NCI-H69 (cell line): ENCODE measurements at regions not wholly inside any gene's neighbourhood (a gene's known extent, or its start where the extent isn't known, plus 50 kb on each side); places are given as distances from the start of the nearest gene placed in this dataset.

Experiments used
- DNase-seq: peaks from one replicate; lab custom pipeline; 2025; lab: John Stamatoyannopoulos, UW

DNA sequence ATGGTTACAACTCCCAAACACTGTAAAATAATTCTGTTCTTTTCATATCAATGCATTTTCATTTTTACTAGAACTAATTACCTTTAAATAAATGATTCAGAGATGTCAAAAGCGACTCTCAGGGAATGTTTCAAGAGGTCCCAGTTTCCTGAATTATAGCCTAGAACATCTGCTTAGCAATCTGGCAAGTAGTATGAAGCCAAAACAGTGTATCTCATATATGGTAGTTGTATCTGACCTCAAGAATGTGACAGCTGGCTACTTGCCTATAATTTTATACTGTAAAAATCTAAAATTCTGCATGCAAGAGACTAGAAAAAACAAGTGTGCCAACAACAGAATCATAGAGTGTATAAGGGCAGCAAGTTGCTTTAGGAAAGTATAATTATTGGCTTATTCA is 187.7 kb upstream of the POU5F2 start:
- DNase-seq, result peak; percentile 83

GRCh38 chr5:93926831-93927620 is 185.6 kb upstream of the POU5F2 start:
- peak; percentile 88 for DNase-seq

DNA sequence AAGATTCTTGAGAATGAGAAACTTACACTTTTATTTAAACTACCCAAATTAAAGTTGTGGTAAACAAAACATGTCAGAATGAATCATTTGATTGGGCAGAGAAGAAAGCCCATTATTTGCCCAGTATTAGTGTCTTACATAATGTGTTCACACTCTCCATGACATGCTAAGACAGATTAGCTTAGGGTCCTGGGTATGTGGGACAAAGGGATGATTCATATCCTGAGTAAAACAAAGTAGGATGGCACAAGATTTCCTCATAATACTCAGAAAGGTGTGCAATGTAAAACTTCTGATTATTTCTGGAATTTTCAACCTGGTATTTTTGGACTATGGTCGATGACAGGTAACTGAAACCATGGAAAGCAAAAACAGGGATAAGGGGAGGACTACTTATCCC is 183.9 kb upstream of the POU5F2 start:
- DNase-seq, result no peak

DNA sequence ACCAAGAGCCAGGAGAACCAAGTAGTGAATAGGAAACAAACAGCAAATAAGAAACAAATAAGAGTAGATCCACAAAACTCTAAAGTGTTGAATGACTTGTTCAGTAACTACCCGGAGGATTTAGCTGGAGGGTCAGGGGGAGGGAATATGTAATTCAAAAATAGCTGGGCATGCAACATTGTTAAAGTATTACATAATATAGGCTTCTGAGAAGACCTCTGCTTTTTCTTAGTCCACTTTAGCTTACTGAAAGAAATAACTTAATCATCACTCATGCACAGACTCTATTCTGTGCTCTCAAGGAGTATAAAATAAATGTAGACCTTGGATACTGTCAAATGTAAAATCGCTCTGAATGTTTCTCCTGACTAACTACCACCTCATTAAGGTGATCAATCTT is 183.2 kb upstream of the POU5F2 start:
- no peak for DNase-seq

DNA sequence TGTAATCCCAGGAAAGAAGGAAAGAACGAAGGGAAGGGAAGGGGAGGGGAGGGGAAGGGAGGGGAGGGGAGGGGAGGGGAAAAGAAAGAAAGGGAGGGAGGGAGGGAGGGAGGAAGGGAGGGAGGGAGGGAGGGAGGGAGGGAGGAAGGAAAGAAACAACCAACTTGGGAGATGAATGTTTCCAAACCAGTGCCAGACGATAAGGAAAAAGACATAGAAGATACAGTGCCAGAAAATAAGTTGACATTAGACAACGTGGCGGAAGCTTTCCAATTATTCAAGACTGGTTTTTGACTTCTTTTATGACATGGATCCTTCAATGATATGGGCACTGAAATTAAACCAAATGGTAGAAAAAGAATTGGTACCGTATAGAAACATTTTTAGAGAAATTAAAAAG is 181.2 kb upstream of the POU5F2 start:
- DNase-seq, result no peak

DNA sequence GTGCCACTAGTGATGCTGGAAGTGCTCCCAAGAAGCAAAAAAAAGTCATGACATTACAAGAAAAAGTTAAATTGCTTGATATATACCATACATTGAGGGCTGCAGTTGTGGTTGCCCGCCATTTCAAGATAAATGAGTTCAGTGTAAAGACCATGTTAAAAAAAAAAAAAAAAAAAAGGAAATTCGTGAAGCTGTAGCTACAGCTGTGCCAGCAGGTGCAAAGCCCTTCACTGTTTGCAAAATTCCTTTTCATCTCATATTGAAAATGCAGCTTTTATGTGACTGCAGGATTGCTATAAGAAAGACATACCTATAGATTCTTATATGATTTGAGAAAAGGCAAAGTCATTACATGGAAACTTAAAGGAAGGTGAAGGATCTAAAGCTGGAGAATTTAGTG is 179.6 kb upstream of the POU5F2 start:
- DNase-seq, result no peak

DNA sequence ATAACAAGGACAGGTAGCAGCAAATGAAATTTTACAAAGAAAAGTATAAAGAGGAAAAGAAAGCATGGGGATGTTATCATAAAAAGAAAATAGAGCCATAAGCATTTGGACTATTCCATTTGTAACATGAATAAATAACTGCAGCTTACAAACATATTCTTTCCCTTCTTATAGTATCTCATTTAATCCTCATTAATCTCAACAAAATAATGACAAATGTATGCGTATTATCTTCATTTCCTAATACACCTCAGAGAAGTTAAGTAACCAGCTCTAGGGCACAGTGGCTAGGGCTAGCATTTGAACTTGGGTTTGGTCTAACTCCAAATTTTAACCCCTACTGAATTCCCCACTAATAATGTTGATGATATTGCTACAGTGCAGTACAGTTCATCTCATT is 175.5 kb upstream of the POU5F2 start:
- no peak for DNase-seq

DNA sequence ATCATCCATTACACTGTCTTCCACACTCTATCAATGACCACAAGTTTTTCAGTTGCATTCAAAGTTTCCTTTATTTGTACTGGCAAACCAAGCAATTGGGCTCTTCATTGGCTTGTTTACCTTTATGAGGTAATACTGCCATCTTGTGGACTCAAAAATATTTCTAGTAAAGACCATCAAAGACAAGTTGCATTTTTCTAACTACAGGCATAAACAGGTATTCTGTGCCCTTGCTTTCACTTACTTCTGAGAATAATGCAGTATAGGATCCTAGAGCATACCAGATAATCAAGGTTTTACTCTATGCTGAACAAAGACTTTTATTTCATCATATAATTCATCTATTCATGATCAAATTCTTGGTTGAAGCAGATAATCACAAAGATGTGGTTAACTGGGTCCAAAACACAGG is 173.7 kb upstream of the POU5F2 start:
- DNase-seq, result peak; percentile 92

DNA sequence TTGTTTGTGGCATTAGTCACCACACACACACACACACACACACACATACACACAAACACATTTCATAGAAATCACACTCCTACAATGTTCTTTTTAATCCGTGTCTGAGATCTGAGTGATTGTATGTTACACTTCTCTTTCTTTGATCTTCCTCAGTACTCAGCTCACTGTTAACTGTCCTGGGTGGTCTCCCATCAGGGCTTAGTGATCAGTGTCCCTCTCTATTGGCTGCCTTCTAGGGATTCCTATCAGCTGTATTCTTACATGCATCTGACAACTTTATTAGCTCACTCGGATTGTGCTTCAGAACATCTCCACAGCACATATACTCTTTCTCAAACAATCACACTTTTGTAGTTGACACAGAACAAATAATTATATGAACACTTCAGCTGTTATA is 170.2 kb upstream of the POU5F2 start:
- DNase-seq, result peak; percentile 90

DNA sequence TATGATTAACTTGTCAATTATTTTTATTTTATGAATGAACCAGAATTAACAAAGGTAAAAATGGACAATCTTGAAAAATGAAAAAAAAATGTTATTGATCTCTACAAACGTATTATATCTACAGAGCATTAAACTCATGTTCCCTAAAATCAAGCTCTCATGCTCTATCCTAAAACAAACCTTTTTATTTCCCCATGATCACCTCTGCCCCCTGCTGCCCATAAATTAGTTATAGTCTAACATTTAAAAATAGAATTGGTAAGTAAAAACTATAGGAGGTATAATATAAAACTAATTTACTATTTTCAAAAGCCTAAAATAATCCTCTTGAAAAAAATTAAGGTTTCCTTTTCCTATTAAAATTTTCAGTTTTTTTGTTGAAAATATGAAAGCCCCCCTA is 168.0 kb upstream of the POU5F2 start:
- DNase-seq, result peak; percentile 86

GRCh38 chr5:93904917-93905316 is 163.5 kb upstream of the POU5F2 start:
- no peak for DNase-seq

DNA sequence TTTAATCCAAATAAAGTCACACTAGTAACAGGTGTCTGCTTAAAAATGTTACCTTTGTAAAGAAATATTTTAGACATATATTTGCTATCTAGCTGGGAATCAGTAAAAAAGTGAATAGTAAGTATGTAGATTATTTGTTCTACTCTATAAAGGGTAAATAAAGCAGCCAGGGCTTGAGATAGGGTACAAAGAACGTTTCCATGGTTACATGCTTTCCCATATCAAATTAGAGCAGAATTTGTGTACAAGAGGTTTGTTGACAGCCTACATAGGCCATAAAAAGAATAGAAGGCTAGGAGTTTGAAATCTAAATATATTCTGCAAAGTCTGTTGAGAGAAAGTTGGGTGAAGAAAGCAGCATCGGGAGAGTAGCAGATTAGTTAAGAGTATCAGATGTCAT is 160.9 kb upstream of the POU5F2 start:
- DNase-seq, result no peak

DNA sequence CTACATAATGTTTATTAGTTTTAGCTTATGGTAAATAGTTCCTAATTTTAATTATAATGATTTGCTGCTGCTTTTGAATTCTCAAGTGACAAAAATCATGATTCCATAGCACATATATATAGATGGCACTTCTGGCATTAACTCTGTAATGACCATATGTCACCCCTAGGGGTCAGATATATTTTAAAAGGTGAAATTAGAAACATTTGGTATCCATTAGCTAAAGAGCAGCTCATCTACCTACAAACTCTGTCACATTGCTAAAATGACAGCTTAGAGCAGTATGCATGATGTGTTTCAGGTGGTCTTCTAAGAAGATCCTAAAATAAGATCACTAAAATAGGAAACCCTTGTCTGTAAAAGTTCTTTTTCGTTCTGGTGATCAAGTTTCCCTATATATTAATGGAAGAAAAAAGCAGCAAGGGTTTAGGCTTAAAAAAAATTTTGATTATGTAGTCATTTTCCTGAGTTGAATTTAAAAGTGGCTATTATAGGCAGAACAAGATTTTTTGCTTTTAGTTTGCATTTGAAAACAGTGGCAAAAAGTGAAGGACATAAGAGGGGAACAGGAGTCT is 157.7 kb upstream of the POU5F2 start:
- DNase-seq, result peak; percentile 84

GRCh38 chr5:93894601-93895354 is 153.4 kb upstream of the POU5F2 start:
- peak; percentile 99 for DNase-seq

DNA sequence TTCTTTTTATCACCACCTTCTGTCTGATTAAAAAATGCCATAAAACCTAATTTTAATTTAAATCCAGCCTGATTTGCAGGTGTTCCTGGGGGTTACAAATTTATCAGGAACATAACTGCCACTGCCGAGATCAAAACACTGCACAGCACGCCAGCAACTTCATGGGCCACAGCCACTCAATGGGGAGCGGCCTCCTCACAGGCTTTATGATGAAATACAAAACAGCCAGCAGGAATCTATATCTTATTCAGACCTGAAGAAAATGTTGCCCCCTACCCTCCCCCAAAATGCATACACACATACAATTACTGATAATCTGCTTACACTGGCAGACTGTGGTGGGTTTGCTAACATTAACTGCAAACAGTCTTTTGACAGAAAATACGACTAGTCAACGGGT is 151.7 kb upstream of the POU5F2 start:
- peak; percentile 100 for DNase-seq

DNA sequence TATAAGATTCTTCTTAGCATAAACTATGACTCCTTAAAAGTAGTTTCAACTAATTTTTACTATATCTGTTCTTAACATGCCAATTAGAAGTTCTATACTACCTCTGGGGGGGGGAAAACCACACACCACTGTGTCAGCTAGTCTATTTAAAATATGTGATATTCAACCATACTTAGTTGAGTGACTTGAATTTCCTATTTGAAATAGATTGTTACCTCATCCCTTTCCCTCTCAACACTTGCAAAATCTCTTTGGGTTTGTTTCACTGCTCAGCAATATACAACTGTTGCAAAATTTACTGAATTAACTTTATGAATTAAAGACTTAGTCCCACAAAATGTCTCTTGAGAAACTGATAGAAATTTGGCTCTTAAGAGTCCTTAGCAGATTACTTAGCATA is 151.1 kb upstream of the POU5F2 start:
- no peak for DNase-seq

DNA sequence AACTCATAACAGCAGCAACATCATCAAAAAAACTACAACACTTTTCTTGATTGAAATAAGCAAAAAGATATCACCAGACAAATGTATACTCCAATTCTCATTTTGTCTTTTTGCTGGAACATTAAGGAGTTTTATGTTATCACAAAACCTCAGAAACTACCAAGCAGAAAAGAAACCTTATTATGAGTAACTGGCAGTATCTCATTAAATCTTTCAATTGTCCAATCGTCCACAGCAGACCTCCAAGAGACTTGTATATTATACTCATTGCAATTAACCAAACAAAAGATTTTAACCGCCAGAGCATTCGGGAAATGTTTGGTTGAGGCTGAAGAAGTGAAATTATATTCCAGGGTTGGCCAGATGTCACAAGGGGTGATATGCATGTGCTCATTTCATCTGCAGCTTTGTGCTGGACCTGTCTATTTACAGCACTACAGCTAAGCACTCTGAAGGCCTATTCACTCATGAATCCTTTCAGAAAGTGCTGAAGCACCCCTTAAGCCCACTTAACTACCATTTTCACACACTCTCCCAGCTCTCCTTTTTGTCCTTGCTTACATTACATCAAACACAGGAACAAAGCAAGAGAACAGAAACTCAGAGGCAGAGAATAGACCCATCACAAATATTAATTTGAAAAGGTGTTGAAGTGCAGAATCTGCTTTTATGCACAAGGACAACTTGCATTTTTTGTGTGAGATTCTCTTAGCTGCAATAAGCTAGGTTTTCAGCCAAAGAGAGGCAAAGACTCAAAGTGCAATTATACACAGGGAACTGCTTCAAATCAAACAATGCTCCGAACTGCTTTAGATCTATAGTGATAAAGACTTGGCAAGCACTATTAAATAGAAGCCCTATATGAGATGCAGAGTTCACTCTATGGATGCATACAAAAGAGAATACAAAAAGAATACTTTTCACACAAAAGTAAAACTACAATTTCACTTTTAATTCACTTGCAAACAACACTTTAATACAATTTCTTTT is 150.4 kb upstream of the POU5F2 start:
- DNase-seq, result peak; percentile 99

- peak; percentile 98 for DNase-seq
Measured at GRCh38 chr5:93890657-93891056, 149.3 kb upstream of the POU5F2 start.

GRCh38 chr5:93887678-93888077 is 146.3 kb upstream of the POU5F2 start:
- DNase-seq, result peak; percentile 98

DNA sequence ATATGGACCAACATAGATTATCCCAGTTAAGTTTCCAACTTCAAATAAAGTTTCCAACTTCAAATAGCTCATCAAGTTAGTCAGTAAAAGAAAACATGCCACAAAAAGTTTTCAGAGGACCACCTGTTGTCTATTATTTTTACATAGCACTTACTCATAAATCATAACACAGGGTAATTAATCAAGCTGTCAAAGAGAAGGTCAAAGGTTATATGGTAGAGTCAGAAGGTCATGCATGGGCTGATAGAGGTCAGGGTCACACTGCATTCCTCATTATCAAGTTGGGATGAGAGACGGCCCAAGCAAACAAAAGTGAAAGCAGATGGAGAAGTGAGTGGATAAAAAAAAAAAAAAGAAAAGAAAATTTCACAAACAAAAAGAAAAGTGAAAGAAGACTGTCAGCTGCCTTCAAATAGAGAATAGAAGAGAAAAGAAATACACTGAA is 145.5 kb upstream of the POU5F2 start:
- DNase-seq, result peak; percentile 79

DNA sequence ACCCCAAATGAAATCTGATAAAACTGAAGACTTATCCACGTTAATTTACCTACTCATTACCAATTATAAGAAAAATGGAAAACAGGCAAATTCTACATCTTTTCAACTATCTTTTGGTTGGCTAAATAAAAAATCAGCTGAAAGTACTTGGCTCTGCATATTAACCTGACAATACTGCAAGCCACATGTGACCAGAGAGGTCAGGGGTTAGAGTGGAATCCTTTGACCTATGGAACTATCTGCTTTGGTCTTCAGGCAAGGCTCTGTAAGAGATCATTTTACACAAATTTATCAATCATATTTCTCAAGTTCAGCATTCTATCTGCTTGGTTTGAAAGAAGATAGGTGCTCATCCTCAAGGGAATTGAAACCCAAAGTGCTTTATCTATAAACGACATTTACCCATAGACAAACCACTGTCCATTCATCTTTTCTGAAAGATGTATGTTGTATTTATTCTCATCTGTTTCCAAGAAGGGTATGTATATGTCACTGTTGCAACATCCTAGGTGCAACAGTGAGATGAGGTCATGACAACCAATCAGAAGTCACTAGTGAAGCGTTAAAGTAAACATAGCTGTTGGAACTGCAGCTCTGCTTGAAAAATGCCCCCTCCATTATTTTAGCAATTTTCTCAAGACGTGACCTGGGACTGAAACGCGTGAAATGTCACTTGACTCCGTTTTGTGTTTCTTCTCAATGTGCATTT is 144.9 kb upstream of the POU5F2 start:
- peak; percentile 97 for DNase-seq
